LoVo (cell line): ENCODE measurements at regions not wholly inside any gene's neighbourhood (a gene's known extent, or its start where the extent isn't known, plus 50 kb on each side); places are given as distances from the start of the nearest gene placed in this dataset.
A peak's percentile ranks its signal among the peaks of the same experiment; 100 is the strongest.

Experiments used
- DNase-seq: peaks from one replicate; pipeline ENCODE4 v3.0.0-alpha.2; 2016; ENCODE audit warnings: low spot score

DNA sequence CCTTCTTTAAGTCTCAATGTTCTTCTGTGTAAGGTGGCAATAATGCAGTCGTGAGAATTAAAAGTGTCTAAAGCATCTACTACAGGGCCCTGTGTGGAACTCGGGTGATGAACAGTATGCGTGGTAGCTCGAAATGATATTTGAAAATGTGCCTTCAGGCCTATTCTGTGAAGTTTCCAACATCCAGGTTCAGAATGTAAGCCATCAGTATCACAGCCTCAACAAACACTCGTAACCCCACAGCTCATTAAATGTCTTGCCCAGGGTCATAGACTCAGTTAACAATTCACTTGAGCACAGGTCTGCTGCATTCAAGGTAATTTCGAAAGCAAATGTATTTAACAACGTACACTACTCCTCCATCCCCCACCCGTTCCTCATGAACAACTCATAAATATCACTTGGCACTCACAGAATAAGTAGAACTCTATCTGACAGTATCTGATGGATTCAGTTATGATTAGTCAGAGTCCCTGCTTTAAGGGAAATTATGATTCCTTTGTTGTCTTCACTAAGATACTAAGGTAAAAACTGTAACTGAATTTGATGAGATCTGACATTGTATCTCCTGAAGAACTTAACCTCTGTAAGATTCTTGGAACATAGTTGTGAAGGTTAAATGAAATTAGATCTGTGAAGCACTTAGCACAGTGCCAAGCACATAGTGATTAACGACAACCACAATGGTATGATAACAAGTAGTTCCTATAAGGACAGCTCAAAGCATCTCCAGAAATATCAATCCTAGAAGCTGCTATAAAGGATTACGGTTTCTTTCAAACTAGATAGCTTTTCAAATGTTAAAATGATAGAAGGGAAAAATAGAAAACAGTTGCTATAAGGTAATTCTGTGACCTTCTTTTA is 642.3 kb downstream of the TBL1XR1 start:
- no peak for DNase-seq

DNA sequence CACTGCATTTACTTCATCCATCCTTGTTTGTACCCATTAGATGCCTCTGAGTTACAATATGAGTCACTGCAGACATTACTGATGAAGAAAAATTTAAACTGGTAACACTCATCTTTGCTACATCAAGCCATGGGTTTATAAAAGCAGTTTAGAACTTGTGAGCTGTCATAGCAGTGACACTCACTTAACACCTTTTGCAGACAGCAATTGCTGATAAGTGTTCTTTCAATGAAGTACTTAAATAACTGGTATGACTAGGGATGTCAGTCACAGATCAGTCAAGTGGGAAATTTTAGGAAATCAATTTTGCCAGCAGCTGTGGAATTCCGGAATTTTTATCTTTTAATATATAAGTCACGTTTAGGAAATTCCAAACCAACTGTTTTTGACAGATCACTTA is 643.0 kb downstream of the TBL1XR1 start:
- no peak for DNase-seq

DNA sequence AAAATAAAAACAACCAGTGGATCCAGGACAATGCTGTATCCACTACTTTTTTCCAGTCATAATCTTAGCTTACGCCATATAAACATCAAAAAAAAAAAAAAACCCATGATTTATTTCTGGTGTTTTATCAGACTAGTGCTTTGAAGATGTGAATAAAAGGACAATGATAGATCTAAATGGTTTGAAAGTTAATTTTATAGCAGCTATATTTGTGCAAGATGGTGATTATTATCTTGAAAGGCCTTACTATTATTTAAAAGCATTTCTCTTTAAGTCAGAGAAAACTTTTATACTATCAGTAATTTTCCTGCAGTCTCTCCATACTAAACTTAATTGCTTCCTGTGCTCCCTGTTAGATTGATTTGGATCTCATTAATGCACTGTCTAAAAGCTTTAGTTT is 670.3 kb downstream of the TBL1XR1 start:
- DNase-seq: no peak

DNA sequence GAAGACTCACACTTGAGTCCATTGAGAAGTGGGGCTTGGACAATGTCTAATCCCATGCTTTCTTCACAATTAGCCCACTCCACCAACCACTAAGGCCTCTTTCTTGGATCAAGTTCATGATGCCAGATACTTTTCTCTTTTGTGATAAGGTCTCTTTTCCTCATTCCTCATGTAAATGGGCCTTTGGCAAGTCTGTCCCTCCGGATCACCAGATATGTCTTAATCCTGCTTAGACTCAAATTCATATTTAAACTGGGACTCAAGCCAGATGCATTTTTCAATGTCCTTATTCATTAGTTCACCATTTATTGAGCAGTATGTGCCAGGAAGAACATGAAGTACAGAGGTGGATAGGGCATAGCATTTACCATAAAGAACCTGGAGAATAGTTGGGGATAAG is 671.1 kb downstream of the TBL1XR1 start:
- no peak for DNase-seq

DNA sequence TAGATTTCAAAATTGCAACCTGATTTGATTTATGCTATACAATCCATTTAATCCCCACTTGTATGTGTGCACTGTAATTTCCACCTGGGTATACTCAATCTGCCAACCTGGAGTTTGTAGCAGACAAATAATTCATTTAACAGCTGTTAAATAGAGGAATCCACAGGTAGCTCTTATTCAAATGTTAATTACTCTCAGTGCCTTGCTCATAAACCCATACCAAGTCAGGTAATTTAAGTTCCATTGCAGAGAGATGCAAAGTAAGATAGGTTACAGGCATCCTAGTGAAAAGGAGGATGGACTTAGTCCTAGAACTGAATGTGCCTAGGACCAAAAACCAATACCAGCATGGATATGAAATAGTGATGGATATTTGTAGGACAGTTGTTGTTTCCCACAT is 674.2 kb downstream of the TBL1XR1 start:
- no peak for DNase-seq

DNA sequence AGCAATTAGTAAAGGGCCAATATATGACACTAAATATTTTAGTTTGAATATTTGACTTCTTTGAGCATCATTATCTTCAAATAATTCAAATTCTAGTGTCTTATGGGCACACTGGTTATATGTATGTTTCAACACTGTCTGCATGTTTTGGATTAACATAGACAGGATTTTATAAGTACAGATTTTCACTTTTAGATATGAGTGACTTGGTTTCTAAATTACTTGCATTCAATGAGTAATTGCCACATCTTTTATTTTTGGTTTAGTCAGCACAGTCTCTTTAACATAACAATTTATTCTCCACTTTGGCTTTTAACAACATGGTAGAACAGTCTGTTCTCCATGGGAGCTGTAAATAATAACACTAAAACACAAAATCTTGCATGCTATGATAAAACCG is 674.8 kb downstream of the TBL1XR1 start:
- no peak for DNase-seq

DNA sequence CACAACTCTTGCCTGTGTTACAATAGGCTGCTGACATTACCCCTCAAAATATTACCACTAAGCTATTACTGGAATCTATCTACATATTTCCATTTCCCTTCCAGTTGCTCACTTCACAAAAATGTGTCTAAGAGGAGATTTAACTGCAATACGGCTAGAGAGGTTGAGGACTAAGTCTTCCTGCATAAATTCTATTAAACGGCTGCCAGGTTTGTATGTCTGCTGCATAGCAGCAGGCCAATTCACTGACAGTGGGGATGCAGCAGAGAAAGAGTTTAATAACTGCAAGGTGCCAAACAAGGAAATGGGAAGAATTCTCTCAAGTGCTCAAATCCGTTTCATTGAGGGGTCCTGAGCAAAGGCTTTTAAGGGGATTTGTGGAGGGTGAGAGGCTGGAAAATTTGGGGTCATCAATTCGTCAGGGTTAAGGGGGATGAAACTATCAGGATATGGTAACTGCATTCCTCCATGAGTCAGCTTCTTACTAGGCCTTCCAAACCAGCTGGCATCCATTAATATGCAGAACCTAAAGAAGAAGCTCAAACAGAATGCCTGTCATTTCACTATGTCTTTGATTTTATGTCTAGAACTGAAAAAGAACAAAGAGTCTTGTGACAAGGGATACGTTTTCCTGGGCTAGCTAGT is 675.6 kb downstream of the TBL1XR1 start:
- no peak for DNase-seq

DNA sequence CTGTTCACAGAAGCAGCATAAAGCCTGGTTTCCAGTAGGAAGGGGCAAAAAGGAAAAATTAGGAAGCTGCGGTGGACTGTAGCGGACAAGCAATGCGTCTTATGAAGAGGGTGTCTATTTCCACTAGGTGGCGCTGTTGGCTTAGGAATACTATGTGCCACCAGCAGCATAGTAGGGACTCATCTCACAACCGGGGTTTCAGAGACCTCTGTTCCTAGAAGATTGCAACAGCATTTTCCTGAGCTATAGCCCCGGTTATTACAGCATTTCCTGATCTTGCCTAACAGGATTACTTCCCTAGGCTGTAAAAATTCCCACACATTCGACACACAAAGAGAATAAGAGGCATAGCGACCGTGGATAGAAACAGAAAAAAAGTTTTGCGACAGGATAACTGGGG is 683.0 kb downstream of the TBL1XR1 start:
- peak; percentile 34 for DNase-seq

DNA sequence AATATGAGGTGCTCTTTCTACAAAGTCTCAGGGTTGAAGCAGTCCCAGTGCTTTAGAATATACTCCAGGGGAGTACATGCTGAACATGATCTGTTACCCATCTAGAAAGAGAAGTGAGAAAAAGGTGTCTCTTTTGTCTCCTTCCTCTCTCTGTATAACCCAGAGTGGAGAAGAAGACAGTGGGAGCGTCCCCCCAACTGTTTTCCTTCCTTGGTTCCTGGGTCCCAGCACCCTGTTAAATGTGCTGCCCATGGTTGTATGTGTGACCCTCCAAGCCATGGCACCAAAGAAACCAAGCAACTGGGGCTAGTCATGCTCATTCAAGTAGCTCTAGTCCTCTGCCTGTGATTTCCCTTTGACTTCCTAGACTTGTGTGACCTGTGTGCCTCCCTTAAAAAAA is 683.7 kb downstream of the TBL1XR1 start:
- no peak for DNase-seq

DNA sequence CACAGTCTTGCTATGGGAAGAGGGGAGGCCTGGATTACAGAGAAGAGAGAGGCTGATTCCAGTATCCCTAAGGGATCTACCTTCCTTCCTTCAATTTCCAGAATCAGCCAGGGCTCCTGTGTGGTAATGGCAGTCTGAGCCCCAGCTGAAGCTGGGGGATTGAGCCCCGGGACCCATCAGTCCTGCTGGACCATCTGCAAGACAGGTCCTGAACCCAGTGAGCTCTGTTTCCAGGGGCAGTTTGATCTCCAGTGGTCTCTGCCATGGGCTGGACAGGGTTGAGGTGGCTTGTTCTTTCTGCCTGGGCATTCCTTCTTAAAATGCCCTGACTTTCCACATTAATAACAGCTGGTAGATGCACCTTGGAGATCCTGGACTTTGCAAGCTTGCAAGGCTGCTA is 685.2 kb downstream of the TBL1XR1 start:
- DNase-seq: no peak

DNA sequence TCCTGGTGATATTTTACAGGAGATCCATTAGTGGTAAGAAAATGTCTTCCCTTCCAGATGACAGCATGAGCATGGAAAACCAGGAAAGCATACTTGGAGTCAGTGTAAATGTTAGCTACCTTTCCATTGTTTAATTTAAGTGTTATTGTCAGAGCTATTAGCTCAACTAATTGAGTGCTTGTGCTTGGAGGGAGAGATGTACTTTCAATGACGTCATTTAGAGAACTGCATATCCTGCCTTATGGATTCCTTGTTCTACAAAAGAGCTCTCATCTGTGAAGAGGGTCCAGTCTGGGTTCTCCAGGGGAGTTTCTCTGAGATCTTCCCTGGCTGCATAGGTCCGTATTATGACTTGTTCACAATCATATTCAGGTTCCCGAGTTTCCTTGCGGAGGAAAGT is 687.2 kb downstream of the TBL1XR1 start:
- no peak for DNase-seq

DNA sequence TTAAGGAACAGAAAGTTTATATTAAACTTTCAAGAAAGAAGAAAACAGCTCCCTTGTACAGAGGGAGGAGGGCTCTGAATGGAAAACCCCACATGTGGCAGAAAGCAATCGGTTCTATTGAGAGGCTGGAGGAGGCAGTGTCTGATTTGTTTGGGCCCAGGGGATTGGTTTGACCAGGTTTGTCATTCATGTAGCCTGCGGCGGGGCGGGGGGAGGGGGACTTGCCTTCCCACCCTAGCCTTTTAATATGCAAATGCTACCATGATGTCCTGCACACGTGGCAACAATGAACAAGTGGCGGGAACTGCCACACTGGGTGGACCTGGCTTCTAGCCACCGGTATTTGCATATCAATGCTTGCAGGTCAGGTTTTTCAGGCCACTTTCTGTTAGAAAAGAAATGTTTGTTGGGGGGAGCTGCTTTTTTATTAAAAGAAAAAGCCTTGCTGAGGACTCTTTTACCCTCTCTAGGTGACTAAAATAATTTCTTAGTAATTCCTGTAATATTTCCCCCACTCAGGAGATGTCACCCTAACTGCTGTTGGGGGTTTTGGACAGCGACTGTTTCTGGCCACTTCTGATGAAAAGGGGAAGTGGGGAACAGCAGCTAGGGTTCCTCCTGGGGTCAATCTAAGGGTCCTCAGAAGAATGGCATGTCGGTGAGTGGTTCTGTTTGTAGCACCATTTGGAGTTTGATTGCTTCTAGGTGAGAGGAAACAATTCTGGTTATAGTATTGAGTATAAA is 691.2 kb downstream of the TBL1XR1 start:
- DNase-seq: no peak

DNA sequence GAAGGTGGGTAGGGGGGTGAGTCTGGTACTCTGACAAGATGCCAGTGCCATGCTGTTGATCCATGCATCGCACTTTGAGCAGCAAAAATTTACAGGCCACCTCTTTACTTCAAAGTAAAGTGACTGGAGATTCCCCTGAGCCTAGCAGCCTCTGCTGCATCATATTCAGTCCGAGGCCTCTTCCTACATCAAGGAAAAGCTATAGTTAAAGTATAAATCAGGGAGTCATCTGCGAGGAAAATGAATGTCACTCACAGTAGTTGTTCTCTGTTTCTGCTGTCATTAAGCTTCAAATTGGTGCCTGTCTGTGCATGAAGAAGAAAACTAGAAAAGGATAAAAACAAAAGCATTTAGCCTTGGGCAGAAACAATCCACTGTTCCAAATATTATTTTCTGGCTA is 706.2 kb downstream of the TBL1XR1 start:
- no peak for DNase-seq

DNA sequence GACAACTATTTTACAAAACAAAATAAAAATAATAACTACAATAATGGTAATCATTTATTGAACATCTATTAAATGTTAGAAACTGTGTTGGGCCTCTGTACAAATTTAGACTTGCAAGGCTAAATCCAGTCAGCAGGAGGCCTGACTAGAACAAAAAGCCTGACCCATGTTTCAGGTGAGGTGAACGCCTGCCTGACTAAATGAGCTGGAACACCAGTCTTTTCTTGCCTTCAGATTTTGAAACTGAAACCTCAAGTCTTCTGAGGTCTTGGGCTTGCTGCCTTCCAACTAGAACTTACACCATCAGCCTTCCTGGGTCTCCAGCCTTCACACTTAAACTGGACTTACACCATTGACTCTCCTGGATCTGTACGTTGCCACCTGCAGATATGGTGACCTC is 706.9 kb downstream of the TBL1XR1 start:
- no peak for DNase-seq

DNA sequence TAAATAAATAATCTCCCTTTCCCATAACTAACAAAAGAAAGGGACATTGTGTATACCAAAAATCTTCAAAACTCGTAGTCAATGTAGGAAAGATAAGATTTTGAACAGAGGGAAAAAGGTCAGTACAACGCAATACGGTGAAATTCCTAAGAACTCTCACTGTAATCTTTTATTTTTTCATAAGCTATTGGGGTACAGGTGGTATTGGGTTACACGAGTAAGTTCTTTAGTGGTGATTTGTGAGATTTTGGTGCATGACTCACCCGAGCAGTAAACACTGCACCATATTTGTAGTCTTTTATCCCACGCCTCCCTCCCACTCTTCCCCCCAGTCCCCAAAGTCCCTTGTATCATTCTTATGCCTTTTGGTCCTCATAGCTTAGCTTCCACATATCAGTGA is 718.0 kb downstream of the TBL1XR1 start:
- no peak for DNase-seq

DNA sequence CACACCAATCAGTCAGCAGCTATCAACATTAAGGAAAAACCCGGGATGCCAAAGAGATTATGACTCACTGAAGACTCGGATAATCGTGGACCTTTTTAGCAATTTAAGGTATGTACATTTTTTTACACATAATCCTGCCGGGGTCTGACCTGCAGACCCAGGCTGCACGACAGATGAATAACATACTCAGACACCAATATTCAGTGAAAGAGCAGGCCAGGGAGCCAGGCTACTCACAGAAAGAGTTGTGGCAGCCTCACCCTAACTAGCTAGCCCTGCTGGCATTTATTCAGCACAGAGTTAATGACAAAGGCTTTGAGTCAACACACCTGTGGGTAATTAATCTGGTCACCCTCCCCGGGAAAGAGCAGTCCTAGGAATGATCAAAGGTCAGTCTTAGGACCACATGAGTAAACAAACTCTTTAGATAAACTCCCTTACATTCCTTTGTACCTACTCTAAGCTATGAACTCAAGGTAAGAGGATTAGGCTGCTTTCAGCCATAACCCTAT is 727.5 kb downstream of the TBL1XR1 start:
- peak; percentile 66 for DNase-seq

DNA sequence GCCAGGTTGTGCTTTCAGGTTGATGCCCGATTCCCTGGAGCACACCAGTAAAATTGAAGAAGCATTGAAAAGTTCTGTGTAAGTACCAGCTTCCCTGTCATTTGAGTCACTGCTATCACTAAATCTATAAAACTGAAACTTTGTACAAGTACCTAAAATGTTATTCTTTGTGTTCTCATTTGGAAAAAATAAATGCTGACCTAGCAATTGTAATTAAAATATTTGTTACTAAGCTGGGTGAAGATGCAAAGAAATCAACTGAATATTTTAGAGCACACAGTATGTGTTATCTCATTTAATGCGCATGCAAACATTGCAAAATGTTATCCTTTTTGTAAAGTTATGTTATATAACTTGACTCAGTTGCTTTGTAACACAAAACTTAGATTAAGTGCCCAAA is 733.7 kb downstream of the TBL1XR1 start:
- DNase-seq: no peak

DNA sequence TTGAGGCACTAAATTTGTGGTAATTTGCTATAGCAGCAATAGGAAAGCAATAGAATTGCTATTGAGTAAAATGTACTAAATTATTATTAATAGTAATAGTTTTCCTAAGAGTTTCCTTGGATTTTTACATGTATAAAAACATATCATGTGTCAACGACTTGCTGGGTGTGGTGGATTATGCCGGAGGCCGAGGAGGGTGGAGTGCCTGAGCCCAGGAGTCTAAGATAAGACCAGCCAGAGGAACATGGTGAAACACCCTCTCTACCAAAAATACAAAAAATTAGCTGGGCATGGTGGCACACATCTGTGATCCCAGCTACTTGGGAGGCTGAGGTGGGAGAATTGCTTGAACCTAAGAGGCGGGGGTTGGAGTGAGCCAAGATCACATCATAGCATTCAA is 749.9 kb downstream of the TBL1XR1 start:
- DNase-seq: no peak

DNA sequence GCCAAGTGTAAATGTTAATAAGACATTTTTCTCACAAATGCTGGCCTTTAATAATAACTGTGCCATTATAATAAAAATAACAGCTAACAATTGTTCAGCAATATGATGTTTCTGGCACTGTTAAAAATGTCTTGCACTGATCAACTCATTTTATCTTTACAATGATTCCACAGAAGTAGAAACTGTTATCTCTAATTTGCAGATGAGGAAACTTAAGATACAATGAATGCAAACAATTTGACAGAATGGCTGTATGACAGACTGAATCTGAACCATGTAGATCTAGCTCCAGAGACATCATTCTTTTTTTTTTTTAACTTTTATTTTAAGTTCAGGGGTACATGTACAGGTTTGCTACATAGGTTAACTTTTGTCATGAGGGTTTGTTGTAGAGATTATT is 755.0 kb downstream of the TBL1XR1 start:
- no peak for DNase-seq

DNA sequence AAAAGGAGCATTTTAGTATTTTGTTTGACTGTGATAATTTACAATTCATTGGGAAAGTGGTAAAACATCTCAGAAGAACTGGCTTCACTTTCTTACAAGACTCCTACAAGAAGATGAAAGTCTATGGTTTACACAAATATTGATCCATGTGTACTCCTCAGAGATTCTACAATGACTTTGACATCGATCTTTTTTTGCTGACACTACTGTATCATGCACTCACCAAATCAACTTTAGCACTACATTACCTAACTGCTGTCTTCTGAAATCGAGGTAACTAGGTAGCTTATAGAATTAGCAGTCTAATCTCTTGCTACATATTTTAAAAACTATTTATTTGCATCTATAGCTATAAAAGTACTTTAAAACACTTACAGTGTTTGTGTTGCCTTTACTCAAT is 757.6 kb downstream of the TBL1XR1 start:
- no peak for DNase-seq

DNA sequence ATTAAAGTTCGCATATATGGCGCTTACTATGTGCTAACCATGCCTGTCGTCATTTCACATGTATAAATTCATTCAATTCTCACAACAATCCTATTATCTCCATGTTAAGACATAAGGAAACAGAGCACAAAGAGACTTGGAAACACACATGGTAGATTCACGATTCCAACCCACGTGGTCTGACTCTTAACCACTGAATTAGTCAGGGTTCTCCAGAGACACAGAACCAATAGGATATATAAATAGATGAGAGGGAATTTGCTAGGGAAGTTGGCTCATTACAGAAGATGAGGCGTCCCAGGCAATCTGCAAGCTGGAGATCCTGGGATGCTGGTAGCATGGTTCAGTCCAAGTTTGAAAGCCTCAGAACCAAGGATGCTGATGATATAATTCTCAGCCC is 765.3 kb downstream of the TBL1XR1 start:
- no peak for DNase-seq

DNA sequence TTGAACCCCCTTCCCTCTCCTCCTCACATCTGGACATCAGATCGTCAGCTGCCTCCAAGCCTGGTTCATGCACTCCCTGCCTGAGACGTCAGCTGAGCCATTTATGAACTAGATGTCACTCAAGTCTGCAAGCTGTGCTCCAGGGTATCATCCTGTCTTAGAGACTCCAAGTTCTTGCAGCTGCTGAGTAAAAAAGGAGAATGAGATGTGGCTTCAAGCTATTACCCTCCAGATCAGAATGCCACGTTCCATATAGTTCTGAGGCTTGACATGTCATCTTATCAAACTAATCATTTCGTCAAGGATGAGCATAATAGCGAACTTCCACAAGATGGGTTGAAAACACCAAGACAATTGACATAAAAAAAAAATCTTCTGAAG is 766.3 kb downstream of the TBL1XR1 start:
- DNase-seq: no peak
